Brain microvascular endothelial cell (primary cell): ENCODE measurements at regions not wholly inside any gene's neighbourhood (a gene's known extent, or its start where the extent isn't known, plus 50 kb on each side); places are given as distances from the start of the nearest gene placed in this dataset.
A peak's percentile ranks its signal among the peaks of the same experiment; 100 is the strongest.

ENCODE experiments used
- DNase-seq: peaks from one replicate; pipeline ENCODE4 v3.0.0-alpha.2; 2020
- H3K27ac ChIP-seq: fragments of 250-450 bp; sonication (Bioruptor Pico); 2 replicates; pipeline ENCODE4 v1.5.1; 2020; ENCODE audit warnings: mild to moderate bottlenecking, moderate library complexity
- H3K27me3 ChIP-seq: fragments of 250-450 bp; sonication (Bioruptor Pico); replicated peaks from 2 replicates; pipeline ENCODE4 v1.5.1; 2020; ENCODE audit warnings: mild to moderate bottlenecking
- H3K36me3 ChIP-seq: fragments of 250-450 bp; sonication (Bioruptor Pico); replicated peaks from 2 replicates; pipeline ENCODE4 v1.5.1; 2020; ENCODE audit warnings: mild to moderate bottlenecking
- H3K4me3 ChIP-seq: 2 replicates; pipeline ENCODE4 v1.5.1; 2011; ENCODE audit warnings: low read depth, mild to moderate bottlenecking, control low read depth, low read length, moderate library complexity
- CTCF ChIP-seq: IDR thresholded peaks from 2 replicates; pipeline ENCODE4 v1.5.1; 2011; ENCODE audit warnings: low read depth, mild to moderate bottlenecking, moderate library complexity, low read length, control low read depth, inconsistent platforms; ENCODE audit errors: missing control alignments
- in situ Hi-C: cut with HindIII; loops from 2 replicates; pipeline ENCODE4 v1.10.0; 2017; ENCODE audit warnings: low sequenced_read_pairs, low pct_ligation_motif_present

- Histone ChIP-seq H3K4me3 (no peak overlapping the region), H3K27me3 (no peaks in the 10 kb centered on the region), H3K36me3 (no peaks in the 10 kb centered on the region), H3K27ac (peak overlapping the region; percentile 38)
- no peak for TF ChIP-seq CTCF
- no peak for DNase-seq
- in situ Hi-C loops = no loop called here
Observed at GRCh38 chr18:54740136-54740846, 88.0 kb upstream of the RAB27B start.

- no peak for DNase-seq
- peak overlapping the region; percentile 62 for H3K27ac ChIP-seq
- no peaks in the 10 kb centered on the region for H3K36me3 ChIP-seq
- no peak for TF ChIP-seq CTCF
- in situ Hi-C loops = no loop called here
- no peak overlapping the region for H3K4me3 ChIP-seq
- H3K27me3 ChIP-seq = no peaks in the 10 kb centered on the region
Observed at GRCh38 chr18:54742120-54742519, 86.2 kb upstream of the RAB27B start.

- in situ Hi-C loops = no loop called here
- Histone ChIP-seq H3K36me3 (no peaks in the 10 kb centered on the region), H3K27ac (peak overlapping the region; percentile 62), H3K27me3 (no peaks in the 10 kb centered on the region), H3K4me3 (no peak overlapping the region)
- TF ChIP-seq CTCF = peak; percentile 17
- peak; percentile 97 for DNase-seq
Observed at GRCh38 chr18:54742659-54743604, 85.3 kb upstream of the RAB27B start.

GRCh38 chr18:54743605-54743995 lies 84.7 kb upstream of the RAB27B start:
- in situ Hi-C loops = no loop called here
- Histone ChIP-seq H3K36me3 (no peaks in the 10 kb centered on the region), H3K27me3 (no peaks in the 10 kb centered on the region), H3K4me3 (no peak overlapping the region), H3K27ac (no peak overlapping the region)
- TF ChIP-seq CTCF = no peak
- DNase-seq = no peak

- no peak overlapping the region for H3K4me3 ChIP-seq
- no peak for TF ChIP-seq CTCF
- no peak overlapping the region for H3K27ac ChIP-seq
- H3K27me3 ChIP-seq = no peaks in the 10 kb centered on the region
- DNase-seq = no peak
- in situ Hi-C loops = no loop called here
- no peaks in the 10 kb centered on the region for H3K36me3 ChIP-seq
Observed at GRCh38 chr18:54749291-54749690, 79.0 kb upstream of the RAB27B start.
